ENCODE measurements at regions not wholly inside any gene's neighbourhood (a gene's known extent, or its start where the extent isn't known, plus 50 kb on each side); places are given as distances from the start of the nearest gene placed in this dataset.
"Not testable (repeated sequence)": the region's sequence is repeated elsewhere in the genome, so short reads cannot be mapped to it uniquely, and the experiment has no call there.

DNA sequence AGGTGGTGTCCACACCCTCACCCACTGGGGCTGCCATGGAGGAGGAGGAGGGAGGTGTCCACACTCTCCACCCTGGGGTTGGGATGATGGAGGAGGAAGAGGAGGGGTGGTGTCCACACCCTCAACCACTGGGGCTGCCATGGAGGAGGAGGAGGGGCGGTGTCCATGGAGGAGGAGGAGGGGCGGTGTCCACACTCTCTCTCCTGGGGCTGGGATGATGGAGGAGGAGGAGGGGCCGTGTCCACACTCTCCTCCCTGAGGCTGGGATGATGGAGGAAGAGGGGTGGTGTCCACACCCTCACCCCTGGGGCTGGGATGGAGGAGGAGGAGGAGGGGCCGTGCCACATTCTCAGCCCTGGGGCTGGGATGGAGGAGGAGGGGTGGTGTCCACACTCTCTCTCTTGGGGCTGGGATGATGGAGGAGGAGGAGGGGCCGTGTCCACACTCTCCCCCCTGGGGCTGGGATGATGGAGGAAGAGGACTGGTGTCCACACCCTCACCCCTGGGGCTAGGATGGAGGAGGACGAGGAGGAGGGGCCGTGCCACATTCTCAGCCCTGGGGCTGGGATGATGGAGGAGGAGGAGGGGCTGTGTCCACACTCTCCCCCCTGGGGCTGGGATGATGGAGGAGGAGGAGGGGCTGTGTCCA is 231.7 kb downstream of the CRLF2 start:
- H3K4me1 Mint-ChIP-seq (ENCODE audit: low read depth) = no peaks in the 10 kb centered on the region
- peaks cover 13% of the 10 kb centered on the region for H3K9me3 Mint-ChIP-seq (ENCODE audit: low read depth)
- peaks cover 46% of the 10 kb centered on the region for H3K27me3 Mint-ChIP-seq
- DNase-seq (ENCODE audit: low spot score, unreplicated experiment) = no peak
- no peaks in the 10 kb centered on the region for H3K36me3 Mint-ChIP-seq (ENCODE audit: insufficient read depth)
- TF ChIP-seq, protein P1, sequence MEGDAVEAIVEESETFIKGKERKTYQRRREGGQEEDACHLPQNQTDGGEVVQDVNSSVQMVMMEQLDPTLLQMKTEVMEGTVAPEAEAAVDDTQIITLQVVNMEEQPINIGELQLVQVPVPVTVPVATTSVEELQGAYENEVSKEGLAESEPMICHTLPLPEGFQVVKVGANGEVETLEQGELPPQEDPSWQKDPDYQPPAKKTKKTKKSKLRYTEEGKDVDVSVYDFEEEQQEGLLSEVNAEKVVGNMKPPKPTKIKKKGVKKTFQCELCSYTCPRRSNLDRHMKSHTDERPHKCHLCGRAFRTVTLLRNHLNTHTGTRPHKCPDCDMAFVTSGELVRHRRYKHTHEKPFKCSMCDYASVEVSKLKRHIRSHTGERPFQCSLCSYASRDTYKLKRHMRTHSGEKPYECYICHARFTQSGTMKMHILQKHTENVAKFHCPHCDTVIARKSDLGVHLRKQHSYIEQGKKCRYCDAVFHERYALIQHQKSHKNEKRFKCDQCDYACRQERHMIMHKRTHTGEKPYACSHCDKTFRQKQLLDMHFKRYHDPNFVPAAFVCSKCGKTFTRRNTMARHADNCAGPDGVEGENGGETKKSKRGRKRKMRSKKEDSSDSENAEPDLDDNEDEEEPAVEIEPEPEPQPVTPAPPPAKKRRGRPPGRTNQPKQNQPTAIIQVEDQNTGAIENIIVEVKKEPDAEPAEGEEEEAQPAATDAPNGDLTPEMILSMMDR (IDR thresholded peaks at IDR 0.05; ENCODE audit: unreplicated experiment) = no peak
- H3K4me3 Mint-ChIP-seq (ENCODE audit: low read depth) = no peak overlapping the region
- H3K27ac Mint-ChIP-seq = no peak overlapping the region

DNA sequence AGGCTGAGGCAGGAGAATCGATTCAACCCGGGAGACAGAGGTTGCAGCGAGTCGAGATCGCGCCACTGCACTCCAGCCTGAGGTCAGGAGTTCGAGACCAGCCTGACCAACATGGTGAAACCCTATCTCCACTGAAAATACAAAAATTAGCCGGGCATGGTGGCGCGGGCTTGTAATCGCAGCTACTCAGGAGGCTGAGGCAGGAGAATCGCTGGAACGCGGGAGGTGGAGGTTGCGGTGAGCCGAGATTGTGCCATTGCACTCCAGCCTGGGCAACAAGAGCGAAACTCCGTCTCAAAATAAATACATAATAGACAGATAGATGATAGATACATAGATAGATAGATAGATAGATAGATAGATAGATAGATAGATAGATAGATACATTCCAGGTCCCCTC is 233.3 kb downstream of the CRLF2 start:
- not testable (repeated sequence) for H3K36me3 Mint-ChIP-seq (ENCODE audit: insufficient read depth); H3K27ac Mint-ChIP-seq; DNase-seq (ENCODE audit: low spot score, unreplicated experiment); H3K4me3 Mint-ChIP-seq (ENCODE audit: low read depth); H3K4me1 Mint-ChIP-seq (ENCODE audit: low read depth)
- H3K9me3 Mint-ChIP-seq (ENCODE audit: low read depth) = peaks cover 12% of the 10 kb centered on the region
- peaks cover 45% of the 10 kb centered on the region for H3K27me3 Mint-ChIP-seq

DNA sequence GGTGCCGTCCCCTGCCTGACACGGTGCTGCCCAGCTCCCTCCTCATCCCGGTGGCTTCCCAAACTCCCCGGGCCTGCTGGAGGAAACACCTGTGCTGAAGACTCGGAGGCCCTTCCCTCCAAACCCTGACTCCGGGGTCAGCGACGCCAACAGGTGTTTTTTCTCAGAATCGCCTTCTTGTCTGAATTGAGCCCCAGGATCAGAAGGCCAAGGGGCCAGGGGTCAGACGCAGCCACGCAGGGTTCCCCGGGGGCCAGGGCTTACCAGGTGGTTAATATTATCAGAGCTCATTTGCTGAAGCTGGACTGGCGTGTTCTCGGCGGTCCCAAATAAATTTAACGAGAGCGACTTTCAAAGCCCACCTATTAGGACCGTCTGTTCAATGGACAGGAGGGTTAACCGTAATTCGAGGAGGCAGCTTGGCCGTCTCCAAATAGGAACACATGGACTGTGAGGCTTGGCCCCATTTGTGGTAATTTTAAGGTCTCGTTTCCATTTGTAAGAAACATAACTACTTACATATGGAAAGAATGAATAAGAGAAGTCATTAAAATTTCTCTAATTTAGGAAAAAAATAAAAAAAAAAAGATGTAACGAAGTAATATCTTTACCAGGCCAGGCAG is 239.3 kb downstream of the CRLF2 start:
- peaks cover 5% of the 10 kb centered on the region for H3K27me3 Mint-ChIP-seq
- H3K4me1 Mint-ChIP-seq (ENCODE audit: low read depth) = no peaks in the 10 kb centered on the region
- TF ChIP-seq, protein P1 (IDR thresholded peaks at IDR 0.05; ENCODE audit: unreplicated experiment) = no peak
- no peak overlapping the region for H3K27ac Mint-ChIP-seq
- H3K36me3 Mint-ChIP-seq (ENCODE audit: insufficient read depth) = no peaks in the 10 kb centered on the region
- H3K9me3 Mint-ChIP-seq (ENCODE audit: low read depth) = peaks cover 9% of the 10 kb centered on the region
- no peak for DNase-seq (ENCODE audit: low spot score, unreplicated experiment)
- no peak overlapping the region for H3K4me3 Mint-ChIP-seq (ENCODE audit: low read depth)

DNA sequence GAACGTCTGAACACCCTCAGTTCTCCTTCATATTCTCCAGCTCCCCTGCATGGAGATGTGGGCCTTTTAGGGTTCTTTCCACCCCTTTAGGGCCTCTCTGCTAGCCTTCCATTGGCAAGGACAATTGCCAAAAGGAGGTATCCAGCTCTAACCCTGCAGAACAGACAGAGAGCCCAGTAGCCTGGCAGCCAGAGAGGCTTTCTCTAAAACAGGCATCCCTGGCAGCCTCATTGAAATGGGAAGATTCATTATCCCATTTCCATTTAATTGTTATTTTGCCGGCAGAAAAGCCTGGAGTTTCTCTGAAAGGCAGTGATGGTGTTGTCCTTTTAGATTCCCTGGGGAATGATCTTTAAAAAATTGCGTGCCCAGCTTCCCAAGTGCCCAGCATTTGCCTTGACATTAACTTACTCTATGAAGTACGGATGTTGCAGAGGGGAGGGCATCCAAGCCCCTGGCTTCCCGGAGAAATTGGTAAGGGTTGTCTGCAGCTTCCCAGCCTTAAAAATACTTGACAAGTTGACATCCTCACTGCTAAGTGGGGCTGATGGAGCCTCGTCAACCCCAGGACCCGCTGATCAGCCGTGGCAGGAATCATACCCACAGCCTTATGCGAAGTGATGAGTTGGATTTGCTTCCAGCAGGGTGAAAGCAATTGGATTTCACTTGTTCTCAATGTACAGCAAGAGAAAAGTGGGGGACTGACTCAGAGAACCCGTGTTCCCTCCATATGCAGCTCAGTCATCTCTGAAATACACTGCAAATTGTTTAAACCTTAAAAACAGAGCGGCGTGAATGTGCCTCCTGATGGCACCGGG is 244.1 kb downstream of the CRLF2 start:
- Mint-ChIP-seq H3K4me3 (ENCODE audit: low read depth) (no peak overlapping the region), H3K27ac (no peak overlapping the region), H3K27me3 (peaks cover 19% of the 10 kb centered on the region), H3K36me3 (ENCODE audit: insufficient read depth) (no peaks in the 10 kb centered on the region), H3K4me1 (ENCODE audit: low read depth) (no peaks in the 10 kb centered on the region), H3K9me3 (ENCODE audit: low read depth) (no peaks in the 10 kb centered on the region)
- TF ChIP-seq, protein P1 (IDR thresholded peaks at IDR 0.05; ENCODE audit: unreplicated experiment) = no peak
- no peak for DNase-seq (ENCODE audit: low spot score, unreplicated experiment)

DNA sequence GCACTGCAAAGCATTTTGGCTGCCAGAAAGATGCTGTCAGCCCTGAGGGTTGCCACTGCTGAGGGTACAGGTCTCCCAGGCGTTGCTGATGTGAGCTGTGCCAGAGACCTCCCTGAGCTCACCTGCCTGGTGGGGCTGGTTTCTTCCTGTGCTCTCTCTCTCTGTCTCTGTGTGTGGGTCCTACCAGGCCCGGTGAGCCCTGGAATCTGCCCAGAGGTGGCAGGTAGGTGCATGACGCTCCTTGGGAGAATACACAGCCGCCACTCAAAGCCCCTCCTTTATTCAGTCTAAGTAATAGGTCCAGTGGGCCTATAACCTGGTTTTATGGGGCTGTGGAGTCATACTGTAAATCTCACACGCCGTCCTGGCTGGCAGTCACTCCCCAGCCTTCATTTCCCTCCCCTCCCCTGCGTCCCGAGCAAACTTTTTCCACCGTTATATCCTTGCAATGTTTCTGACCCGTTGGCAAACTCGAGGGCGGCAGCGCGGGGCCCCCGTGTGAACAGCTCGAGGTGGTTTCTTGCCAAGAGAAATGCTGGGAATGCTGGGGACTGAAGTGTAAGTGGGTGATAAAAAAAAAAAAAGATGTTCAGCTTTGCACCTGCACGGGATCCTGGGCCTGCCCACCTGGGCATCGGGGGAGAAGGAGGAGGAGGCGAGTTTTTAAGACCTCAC is 245.9 kb downstream of the CRLF2 start:
- Mint-ChIP-seq H3K4me3 (ENCODE audit: low read depth) (no peak overlapping the region), H3K27me3 (peaks cover 19% of the 10 kb centered on the region), H3K36me3 (ENCODE audit: insufficient read depth) (no peaks in the 10 kb centered on the region), H3K9me3 (ENCODE audit: low read depth) (no peaks in the 10 kb centered on the region), H3K4me1 (ENCODE audit: low read depth) (no peaks in the 10 kb centered on the region), H3K27ac (no peak overlapping the region)
- DNase-seq (ENCODE audit: low spot score, unreplicated experiment) = no peak
- TF ChIP-seq, protein P1 (IDR thresholded peaks at IDR 0.05; ENCODE audit: unreplicated experiment) = no peak
